ENCODE measurements at regions not wholly inside any gene's neighbourhood (a gene's known extent, or its start where the extent isn't known, plus 50 kb on each side); places are given as distances from the start of the nearest gene placed in this dataset.

DNA sequence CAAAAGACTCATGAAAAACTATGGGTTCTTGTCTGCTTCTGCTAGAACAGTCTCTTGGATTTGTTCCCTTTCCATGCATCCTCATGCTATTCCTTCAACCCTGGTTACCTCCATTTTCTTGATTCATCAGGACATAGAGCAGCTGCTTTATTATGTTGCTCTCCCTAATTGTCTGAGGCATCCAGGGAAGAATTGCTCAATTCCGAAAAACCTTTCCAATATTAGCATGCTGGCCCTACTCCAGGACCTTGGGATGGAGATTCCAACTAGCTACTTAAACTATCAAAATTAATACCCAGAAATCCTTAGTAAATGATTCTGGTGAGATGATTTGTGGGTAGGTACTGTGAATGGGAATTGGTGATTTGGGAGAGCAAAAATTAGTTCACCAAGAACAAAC lies 56.6 kb upstream of the FAM47B start:
- TF ChIP-seq, protein P1, sequence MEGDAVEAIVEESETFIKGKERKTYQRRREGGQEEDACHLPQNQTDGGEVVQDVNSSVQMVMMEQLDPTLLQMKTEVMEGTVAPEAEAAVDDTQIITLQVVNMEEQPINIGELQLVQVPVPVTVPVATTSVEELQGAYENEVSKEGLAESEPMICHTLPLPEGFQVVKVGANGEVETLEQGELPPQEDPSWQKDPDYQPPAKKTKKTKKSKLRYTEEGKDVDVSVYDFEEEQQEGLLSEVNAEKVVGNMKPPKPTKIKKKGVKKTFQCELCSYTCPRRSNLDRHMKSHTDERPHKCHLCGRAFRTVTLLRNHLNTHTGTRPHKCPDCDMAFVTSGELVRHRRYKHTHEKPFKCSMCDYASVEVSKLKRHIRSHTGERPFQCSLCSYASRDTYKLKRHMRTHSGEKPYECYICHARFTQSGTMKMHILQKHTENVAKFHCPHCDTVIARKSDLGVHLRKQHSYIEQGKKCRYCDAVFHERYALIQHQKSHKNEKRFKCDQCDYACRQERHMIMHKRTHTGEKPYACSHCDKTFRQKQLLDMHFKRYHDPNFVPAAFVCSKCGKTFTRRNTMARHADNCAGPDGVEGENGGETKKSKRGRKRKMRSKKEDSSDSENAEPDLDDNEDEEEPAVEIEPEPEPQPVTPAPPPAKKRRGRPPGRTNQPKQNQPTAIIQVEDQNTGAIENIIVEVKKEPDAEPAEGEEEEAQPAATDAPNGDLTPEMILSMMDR (conservative IDR thresholded peaks at IDR 0.05 in 1 of 2, IDR thresholded peaks at IDR 0.05 in 1 of 2; ENCODE audit: low read depth in 1 of 2, low read length in 2 of 2) = no peak
- no peak for TF ChIP-seq EZH2 (IDR thresholded peaks at IDR 0.05; ENCODE audit: low read length, missing control alignments)
